ENCODE measurements at regions not wholly inside any gene's neighbourhood (a gene's known extent, or its start where the extent isn't known, plus 50 kb on each side); places are given as distances from the start of the nearest gene placed in this dataset.

DNA sequence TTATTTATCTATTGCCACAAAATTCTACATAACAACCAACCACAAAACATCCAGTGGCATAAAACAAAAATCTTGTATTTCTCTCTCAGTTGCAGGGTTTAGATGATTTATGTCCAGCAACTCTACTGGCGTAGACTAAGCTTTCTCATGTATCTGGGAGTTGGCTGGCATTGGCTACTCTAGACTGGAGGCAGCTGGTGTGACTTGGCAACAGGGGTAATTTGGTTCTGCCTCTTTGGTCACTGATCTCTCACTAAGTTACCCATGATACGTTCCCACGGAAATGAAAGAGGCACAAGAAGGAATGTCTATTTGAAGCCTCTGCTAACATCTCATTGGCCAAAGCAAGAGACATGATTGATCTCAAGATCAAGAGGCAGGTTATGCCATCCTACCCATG, 144.0 kb downstream of the HS3ST3B1 start:
- no peak for DNase-seq (ENCODE audit: low read depth)
- TF ChIP-seq CTCF (IDR thresholded peaks at IDR 0.05; ENCODE audit: insufficient read depth, low read depth, low read length, missing control alignments): no peak
- H3K4me3 ChIP-seq (ENCODE audit: low read length): no peak overlapping the region

DNA sequence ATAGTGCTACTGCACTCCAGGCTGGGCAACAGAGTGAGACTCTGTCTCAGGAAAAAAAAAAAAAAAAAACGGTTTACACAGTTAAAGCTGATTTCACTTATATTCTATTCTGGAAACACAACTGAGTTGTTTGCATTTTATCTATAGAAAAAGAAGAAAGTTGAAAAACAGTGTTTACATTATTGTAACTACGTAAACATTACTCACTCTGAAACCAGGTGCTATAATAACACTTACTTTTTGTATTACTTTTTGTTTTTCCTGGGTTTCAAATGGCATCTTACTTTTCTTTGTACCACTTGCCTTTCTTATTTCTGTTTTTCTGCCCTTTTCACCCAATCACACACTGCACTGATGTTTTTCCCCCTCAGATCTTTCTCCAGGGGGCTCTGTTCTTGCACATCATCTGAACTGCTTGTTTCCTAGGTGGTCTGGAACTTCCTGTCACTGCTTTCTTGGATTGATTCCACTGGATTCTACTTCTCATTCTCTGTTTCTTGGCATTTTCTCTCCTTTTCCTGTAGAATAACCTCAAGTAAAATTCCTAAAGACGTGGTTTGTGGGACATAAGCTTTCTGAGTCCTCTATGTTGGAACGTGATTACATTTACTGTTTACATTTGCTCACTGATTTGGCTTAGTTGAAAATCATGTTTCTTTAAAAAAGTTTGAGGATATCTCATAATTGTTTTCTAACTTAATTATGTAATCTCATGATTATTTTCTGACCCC, 142.1 kb downstream of the HS3ST3B1 start:
- no peak for TF ChIP-seq CTCF (IDR thresholded peaks at IDR 0.05; ENCODE audit: insufficient read depth, low read depth, low read length, missing control alignments)
- H3K4me3 ChIP-seq (ENCODE audit: low read length): no peak overlapping the region
- no peak for DNase-seq (ENCODE audit: low read depth)

- no peak overlapping the region for H3K4me3 ChIP-seq (ENCODE audit: low read length)
- no peak for DNase-seq (ENCODE audit: low read depth)
- TF ChIP-seq CTCF (IDR thresholded peaks at IDR 0.05; ENCODE audit: insufficient read depth, low read depth, low read length, missing control alignments): no peak
Observed at GRCh38 chr17:14437176-14437575, 136.3 kb downstream of the HS3ST3B1 start.

GRCh38 chr17:14436266-14436665, 135.4 kb downstream of the HS3ST3B1 start:
- DNase-seq (ENCODE audit: low read depth): no peak
- no peak for TF ChIP-seq CTCF (IDR thresholded peaks at IDR 0.05; ENCODE audit: insufficient read depth, low read depth, low read length, missing control alignments)
- H3K4me3 ChIP-seq (ENCODE audit: low read length): no peak overlapping the region

DNA sequence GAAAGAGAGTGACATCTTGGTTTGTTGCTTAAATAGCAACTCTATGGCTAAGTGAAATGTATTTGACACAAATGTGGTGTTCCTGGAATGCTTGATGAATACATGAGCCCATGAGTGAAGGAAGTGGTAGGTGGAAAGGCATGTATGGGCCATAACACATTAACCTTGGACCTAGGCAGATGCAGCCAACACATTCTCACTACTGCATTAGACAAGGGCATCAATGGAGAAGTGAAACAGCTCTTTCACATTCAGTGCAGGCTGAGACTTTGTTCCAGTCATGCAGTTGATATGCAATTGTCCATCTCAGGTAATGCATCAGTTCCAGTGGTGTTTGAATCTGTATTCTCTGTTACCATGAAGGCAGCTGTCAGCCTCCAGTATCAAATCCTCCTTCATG, 133.6 kb downstream of the HS3ST3B1 start:
- no peak overlapping the region for H3K4me3 ChIP-seq (ENCODE audit: low read length)
- no peak for DNase-seq (ENCODE audit: low read depth)
- TF ChIP-seq CTCF (IDR thresholded peaks at IDR 0.05; ENCODE audit: insufficient read depth, low read depth, low read length, missing control alignments): no peak

DNA sequence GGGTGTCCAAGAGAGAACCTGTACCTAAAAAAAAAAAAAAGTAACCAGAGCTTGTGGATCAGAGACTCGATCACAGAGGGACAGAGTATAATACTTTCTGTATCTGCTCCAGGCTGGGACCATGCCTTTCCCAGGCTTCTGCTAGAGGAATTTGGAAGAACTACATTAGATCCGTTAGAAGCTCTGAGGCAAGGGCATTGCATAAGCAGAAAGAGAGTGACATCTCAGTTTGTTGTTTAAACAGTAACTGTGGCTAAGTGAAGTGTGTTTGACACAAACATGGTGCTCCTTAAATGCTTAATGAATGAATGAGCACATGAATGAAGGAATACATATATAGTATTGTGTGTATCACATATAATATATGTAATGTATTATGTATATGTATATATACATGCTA, 131.2 kb downstream of the HS3ST3B1 start:
- TF ChIP-seq CTCF (IDR thresholded peaks at IDR 0.05; ENCODE audit: insufficient read depth, low read depth, low read length, missing control alignments): no peak
- no peak overlapping the region for H3K4me3 ChIP-seq (ENCODE audit: low read length)
- DNase-seq (ENCODE audit: low read depth): no peak

DNA sequence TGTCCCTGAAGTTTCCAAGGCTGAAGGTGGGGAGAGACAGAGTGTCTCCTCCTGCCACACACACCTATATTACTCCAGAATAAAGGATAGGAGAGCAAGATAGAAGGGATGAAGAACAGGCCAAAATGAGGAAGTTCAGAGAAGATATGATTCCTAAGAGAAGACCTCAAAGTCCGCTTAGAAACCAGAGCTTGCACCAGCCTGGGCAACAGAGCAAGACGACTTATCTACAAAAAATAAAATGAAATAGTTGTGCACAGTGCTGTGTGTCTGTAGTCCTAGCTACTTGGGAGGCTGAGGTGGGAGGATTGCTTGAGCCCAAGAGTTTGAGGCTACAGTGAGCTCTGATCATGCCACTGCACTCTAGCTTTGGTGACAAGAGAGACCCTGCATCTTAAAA, 128.2 kb downstream of the HS3ST3B1 start:
- no peak for TF ChIP-seq CTCF (IDR thresholded peaks at IDR 0.05; ENCODE audit: insufficient read depth, low read depth, low read length, missing control alignments)
- no peak for DNase-seq (ENCODE audit: low read depth)
- H3K4me3 ChIP-seq (ENCODE audit: low read length): no peak overlapping the region
